ENCODE measurements at regions not wholly inside any gene's neighbourhood (a gene's known extent, or its start where the extent isn't known, plus 50 kb on each side); places are given as distances from the start of the nearest gene placed in this dataset.

DNA sequence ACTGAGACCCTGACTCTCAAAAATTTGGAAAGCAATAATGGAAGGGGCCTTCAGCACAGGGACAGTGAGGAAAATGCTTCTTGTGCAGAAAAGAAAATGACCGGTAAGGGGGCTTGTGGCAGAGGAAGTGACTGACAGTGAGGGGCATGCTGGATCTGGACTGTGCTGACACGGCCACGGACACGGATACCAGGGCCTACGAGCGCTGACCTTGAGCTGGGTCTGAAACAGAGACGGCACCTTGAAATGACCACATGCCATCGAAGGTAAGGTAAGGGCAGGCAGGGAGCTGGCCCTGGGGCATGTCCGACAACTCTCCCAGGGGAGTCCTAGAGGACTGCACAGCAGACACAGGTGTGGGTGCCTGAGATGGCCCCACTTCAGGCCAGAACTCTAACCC, 182.1 kb downstream of the RHOU start:
- Histone ChIP-seq H3K4me1 (ENCODE audit: insufficient read depth) (peaks cover 5% of the 10 kb centered on the region; the same call in 1 of the 2 replicates), H3K27ac (ENCODE audit: low read depth) (no peak overlapping the region), H3F3A (replicated peaks; ENCODE audit: low read depth) (no peaks in the 10 kb centered on the region), H3K27me3 (ENCODE audit: insufficient read depth) (no peaks in the 10 kb centered on the region), H3K4me3 (no peak overlapping the region), H3K4me2 (no peak overlapping the region), H3K9me2 (ENCODE audit: insufficient read depth) (no peaks in the 10 kb centered on the region), H3K79me2 (replicated peaks; ENCODE audit: insufficient read depth) (no peaks in the 10 kb centered on the region), H3K36me3 (ENCODE audit: insufficient read depth) (no peaks in the 10 kb centered on the region), H4K20me1 (replicated peaks; ENCODE audit: insufficient read depth) (no peaks in the 10 kb centered on the region), H2AFZ (no peak overlapping the region)
- H3K4me1 Mint-ChIP-seq, result peaks cover 22% of the 10 kb centered on the region
- no peak for TF ChIP-seq POLR2AphosphoS5 (IDR thresholded peaks at IDR 0.05; ENCODE audit: low read depth)
- TF ChIP-seq ZNF462 (CRISPR knock-in tag; IDR thresholded peaks at IDR 0.05), result no peak
- H3K4me3 Mint-ChIP-seq, result no peak overlapping the region
- peaks cover 3% of the 10 kb centered on the region; the same call in 1 of the 3 replicates for H3K36me3 Mint-ChIP-seq (ENCODE audit: low read depth)
- ATAC-seq (no peak), DNase-seq (ENCODE audit: low spot score) (no peak)
- peaks cover 11% of the 10 kb centered on the region for H3K9me3 Mint-ChIP-seq
- H3K27me3 Mint-ChIP-seq (ENCODE audit: insufficient read depth, low read depth, poor library complexity), result peaks cover 10% of the 10 kb centered on the region
- no peak overlapping the region for H3K27ac Mint-ChIP-seq

DNA sequence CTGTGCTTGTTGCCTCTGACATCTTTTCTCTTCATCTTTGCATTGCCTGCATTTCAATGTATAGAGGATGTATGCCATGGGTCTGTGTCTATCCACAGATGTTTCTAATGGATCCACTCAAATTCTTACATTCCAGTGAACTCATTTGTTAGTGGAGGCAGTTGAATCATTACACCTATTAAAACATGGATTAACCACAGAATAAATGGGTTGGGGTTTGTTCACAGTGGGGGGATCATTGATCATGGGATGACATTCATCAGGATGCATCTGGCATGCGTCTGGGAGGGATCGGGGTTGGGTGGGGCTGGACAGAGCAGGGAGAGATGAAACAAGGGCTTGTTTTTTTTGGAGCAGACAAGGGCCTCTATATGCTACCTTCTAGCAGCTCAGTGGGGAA, 182.5 kb downstream of the RHOU start:
- Histone ChIP-seq H4K20me1 (replicated peaks; ENCODE audit: insufficient read depth) (no peaks in the 10 kb centered on the region), H3K4me2 (no peak overlapping the region), H3K4me1 (ENCODE audit: insufficient read depth) (peaks cover 5% of the 10 kb centered on the region; the same call in 1 of the 2 replicates), H3K79me2 (replicated peaks; ENCODE audit: insufficient read depth) (no peaks in the 10 kb centered on the region), H3K27ac (ENCODE audit: low read depth) (no peak overlapping the region), H3F3A (replicated peaks; ENCODE audit: low read depth) (no peaks in the 10 kb centered on the region), H3K9me2 (ENCODE audit: insufficient read depth) (no peaks in the 10 kb centered on the region), H3K4me3 (no peak overlapping the region), H3K27me3 (ENCODE audit: insufficient read depth) (no peaks in the 10 kb centered on the region), H2AFZ (no peak overlapping the region), H3K36me3 (ENCODE audit: insufficient read depth) (no peaks in the 10 kb centered on the region)
- no peak overlapping the region for H3K4me3 Mint-ChIP-seq
- DNase-seq (ENCODE audit: low spot score), result no peak
- peaks cover 22% of the 10 kb centered on the region for H3K4me1 Mint-ChIP-seq
- peaks cover 10% of the 10 kb centered on the region for H3K27me3 Mint-ChIP-seq (ENCODE audit: insufficient read depth, low read depth, poor library complexity)
- H3K27ac Mint-ChIP-seq, result no peak overlapping the region
- ATAC-seq, result no peak
- peaks cover 11% of the 10 kb centered on the region for H3K9me3 Mint-ChIP-seq
- peaks cover 3% of the 10 kb centered on the region; the same call in 1 of the 3 replicates for H3K36me3 Mint-ChIP-seq (ENCODE audit: low read depth)
- no peak for TF ChIP-seq ZNF331 (CRISPR knock-in tag; IDR thresholded peaks at IDR 0.05; ENCODE audit: low read depth)
- TF ChIP-seq NANOG (IDR thresholded peaks at IDR 0.05; ENCODE audit: borderline replicate concordance), result no peak
- no peak for TF ChIP-seq STAT1 (IDR thresholded peaks at IDR 0.05; ENCODE audit: unreplicated experiment)
- no peak for TF ChIP-seq EZH2phosphoT487 (IDR thresholded peaks at IDR 0.05; ENCODE audit: unreplicated experiment)
- no peak for TF ChIP-seq JUNB (IDR thresholded peaks at IDR 0.05; ENCODE audit: unreplicated experiment)
- TF ChIP-seq, protein P1, sequence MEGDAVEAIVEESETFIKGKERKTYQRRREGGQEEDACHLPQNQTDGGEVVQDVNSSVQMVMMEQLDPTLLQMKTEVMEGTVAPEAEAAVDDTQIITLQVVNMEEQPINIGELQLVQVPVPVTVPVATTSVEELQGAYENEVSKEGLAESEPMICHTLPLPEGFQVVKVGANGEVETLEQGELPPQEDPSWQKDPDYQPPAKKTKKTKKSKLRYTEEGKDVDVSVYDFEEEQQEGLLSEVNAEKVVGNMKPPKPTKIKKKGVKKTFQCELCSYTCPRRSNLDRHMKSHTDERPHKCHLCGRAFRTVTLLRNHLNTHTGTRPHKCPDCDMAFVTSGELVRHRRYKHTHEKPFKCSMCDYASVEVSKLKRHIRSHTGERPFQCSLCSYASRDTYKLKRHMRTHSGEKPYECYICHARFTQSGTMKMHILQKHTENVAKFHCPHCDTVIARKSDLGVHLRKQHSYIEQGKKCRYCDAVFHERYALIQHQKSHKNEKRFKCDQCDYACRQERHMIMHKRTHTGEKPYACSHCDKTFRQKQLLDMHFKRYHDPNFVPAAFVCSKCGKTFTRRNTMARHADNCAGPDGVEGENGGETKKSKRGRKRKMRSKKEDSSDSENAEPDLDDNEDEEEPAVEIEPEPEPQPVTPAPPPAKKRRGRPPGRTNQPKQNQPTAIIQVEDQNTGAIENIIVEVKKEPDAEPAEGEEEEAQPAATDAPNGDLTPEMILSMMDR (conservative IDR thresholded peaks at IDR 0.05; ENCODE audit: low read depth in 2 of 2), result no peak
- no peak for TF ChIP-seq CREB1 (CRISPR knock-in tag; IDR thresholded peaks at IDR 0.05; ENCODE audit: low read depth)

All from GM23338 (cell line).